PC-9 (cell line): ENCODE measurements at regions not wholly inside any gene's neighbourhood (a gene's known extent, or its start where the extent isn't known, plus 50 kb on each side); places are given as distances from the start of the nearest gene placed in this dataset.

Experiments
- BruUV-seq: library from RNA; stranded (reverse); fragments of 400-500 nt; replicated peaks from 2 replicates; lab custom pipeline; 2021; lab: Mats Ljungman, UMichigan
- CTCF ChIA-PET: fragments of 300-600 bp; sonication (Branson Sonifier 250); formaldehyde crosslinking; loops from one replicate; lab custom pipeline; 2022; ENCODE audit warnings: antibody characterized with exemption; lab: Charles Lee
- POLR2A ChIA-PET: fragments of 300-600 bp; sonication (Branson Sonifier 250); formaldehyde crosslinking; loops from one replicate; lab custom pipeline; 2022; ENCODE audit warnings: antibody characterized with exemption; ENCODE audit not compliant: unreplicated experiment; lab: Charles Lee
- DNase-seq, 2 experiments: peaks; one replicate each; pipeline versions ENCODE4 v3.0.0 to v3.0.0-alpha.2; 2015 to 2022; ENCODE audit warnings: mixed read lengths in 1 of 2
- H2AFZ ChIP-seq: fragments of 200-600 bp; sonication (generic); 2 replicates; pipeline ENCODE4 v1.8.1; 2017; ENCODE audit warnings: antibody characterized with exemption
- H3F3A ChIP-seq: fragments of 200-600 bp; sonication (generic); 2 replicates; pipeline ENCODE4 v1.8.1; 2017; ENCODE audit warnings: antibody characterized with exemption, mild to moderate bottlenecking, low read depth; ENCODE audit not compliant: insufficient read depth
- H3K27ac ChIP-seq: fragments of 200-600 bp; sonication (generic); 2 replicates; pipeline ENCODE4 v1.6.1; 2016; ENCODE audit warnings: mixed run types
- H3K27me3 ChIP-seq: fragments of 200-600 bp; sonication (generic); 2 replicates; pipeline ENCODE4 v1.6.1; 2016; ENCODE audit warnings: low read depth, mixed run types; ENCODE audit not compliant: insufficient read depth
- H3K36me3 ChIP-seq: fragments of 200-600 bp; sonication (generic); 2 replicates; pipeline ENCODE4 v1.6.1; 2016; ENCODE audit warnings: low read depth, mixed run types
- H3K4me1 ChIP-seq: fragments of 200-600 bp; sonication (generic); replicated peaks from 2 replicates; pipeline ENCODE4 v1.6.1; 2016; ENCODE audit warnings: mixed run types; ENCODE audit not compliant: insufficient read depth
- H3K4me2 ChIP-seq: fragments of 200-600 bp; sonication (generic); 2 replicates; pipeline ENCODE4 v1.6.1; 2017; ENCODE audit warnings: mixed run types
- H3K4me3 ChIP-seq: fragments of 200-600 bp; sonication (generic); 2 replicates; pipeline ENCODE4 v1.6.1; 2016; ENCODE audit warnings: mixed run types
- H3K79me2 ChIP-seq: fragments of 200-600 bp; sonication (generic); 2 replicates; pipeline ENCODE4 v1.6.1; 2017; ENCODE audit warnings: low read depth, mixed run types
- H3K9me2 ChIP-seq: fragments of 200-600 bp; sonication (generic); 2 replicates; pipeline ENCODE4 v1.8.1; 2017; ENCODE audit warnings: mild to moderate bottlenecking; ENCODE audit not compliant: insufficient read depth
- H3K9me3 ChIP-seq: fragments of 200-600 bp; sonication (generic); 2 replicates; pipeline ENCODE4 v1.8.1; 2016; ENCODE audit warnings: low read depth; ENCODE audit not compliant: insufficient read depth
- H4K20me1 ChIP-seq: fragments of 200-600 bp; sonication (generic); 2 replicates; pipeline ENCODE4 v1.8.1; 2017; ENCODE audit not compliant: insufficient read depth
- EZH2 ChIP-seq: fragments of 200-600 bp; sonication (generic); IDR thresholded peaks from 2 replicates; pipeline ENCODE4 v1.8.0; 2017; ENCODE audit warnings: antibody characterized with exemption, low read depth
- intact Hi-C: fragments of 100-400 bp; cut with micrococcal nuclease; formaldehyde crosslinking; loops from one replicate; pipeline ENCODE4 v1.10.0; 2022; ENCODE audit not compliant: unreplicated experiment
- TF ChIP-seq, protein P1 (sequence below): fragments of 200-600 bp; sonication (generic); conservative IDR thresholded peaks from 2 replicates; pipeline ENCODE4 v1.6.1; 2017; ENCODE audit warnings: mixed run types, antibody characterized with exemption, mild to moderate bottlenecking, moderate library complexity

DNA sequence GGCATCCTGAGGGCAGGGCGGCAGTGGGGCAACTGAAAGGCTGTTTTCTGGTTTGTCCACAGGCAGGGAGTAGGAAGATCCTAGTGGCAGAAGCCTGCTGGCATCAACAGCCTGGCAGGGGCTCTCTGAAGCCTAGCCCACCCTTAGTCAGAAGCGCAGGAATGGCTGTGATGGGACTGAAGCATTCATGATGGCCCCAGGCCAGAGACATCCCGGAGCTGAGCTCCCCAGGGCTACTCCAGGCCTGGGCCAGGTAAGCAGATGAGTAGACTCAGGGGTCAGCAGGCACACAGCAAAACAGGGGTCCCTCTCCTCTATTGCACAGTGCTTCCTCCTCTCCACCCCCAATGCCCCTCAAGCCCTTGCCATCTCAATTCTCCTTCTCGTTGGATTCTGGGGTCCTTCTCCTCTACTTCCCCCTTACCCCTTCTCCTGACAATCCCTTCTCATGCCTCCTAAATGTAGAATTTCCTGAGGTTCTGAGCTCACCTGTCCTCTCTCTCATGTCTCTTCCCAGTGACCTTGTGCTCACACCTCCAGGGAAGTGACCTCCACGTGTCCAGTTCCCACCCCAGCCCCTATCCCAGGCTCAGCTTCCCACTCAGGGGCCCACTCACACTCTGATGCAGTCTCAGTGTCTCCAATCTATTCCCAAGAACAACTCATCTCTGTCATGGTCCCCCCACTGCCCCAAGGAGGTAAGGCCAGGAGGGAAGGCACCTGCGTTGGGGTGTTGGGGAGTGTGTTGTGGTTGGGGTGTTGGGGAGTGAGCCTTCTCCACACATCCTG is 158.7 kb upstream of the ZNF507 start:
- ChIA-PET POLR2A (no interaction called here), CTCF (no interaction called here)
- Histone ChIP-seq H3K9me3 (no peaks in the 10 kb centered on the region), H3K27me3 (peaks cover 15% of the 10 kb centered on the region), H3K79me2 (no peaks in the 10 kb centered on the region), H3K36me3 (no peaks in the 10 kb centered on the region), H3F3A (no peaks in the 10 kb centered on the region), H3K9me2 (no peaks in the 10 kb centered on the region), H3K4me2 (no peak overlapping the region), H4K20me1 (no peaks in the 10 kb centered on the region), H3K4me1 (no peaks in the 10 kb centered on the region), H3K27ac (no peak overlapping the region), H3K4me3 (no peak overlapping the region), H2AFZ (no peak overlapping the region)
- DNase-seq: no peak
- intact Hi-C loops: no loop called here
- no peak for TF ChIP-seq EZH2
- TF ChIP-seq, protein P1, sequence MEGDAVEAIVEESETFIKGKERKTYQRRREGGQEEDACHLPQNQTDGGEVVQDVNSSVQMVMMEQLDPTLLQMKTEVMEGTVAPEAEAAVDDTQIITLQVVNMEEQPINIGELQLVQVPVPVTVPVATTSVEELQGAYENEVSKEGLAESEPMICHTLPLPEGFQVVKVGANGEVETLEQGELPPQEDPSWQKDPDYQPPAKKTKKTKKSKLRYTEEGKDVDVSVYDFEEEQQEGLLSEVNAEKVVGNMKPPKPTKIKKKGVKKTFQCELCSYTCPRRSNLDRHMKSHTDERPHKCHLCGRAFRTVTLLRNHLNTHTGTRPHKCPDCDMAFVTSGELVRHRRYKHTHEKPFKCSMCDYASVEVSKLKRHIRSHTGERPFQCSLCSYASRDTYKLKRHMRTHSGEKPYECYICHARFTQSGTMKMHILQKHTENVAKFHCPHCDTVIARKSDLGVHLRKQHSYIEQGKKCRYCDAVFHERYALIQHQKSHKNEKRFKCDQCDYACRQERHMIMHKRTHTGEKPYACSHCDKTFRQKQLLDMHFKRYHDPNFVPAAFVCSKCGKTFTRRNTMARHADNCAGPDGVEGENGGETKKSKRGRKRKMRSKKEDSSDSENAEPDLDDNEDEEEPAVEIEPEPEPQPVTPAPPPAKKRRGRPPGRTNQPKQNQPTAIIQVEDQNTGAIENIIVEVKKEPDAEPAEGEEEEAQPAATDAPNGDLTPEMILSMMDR: no peak
- no TSS peak for BruUV-seq

DNA sequence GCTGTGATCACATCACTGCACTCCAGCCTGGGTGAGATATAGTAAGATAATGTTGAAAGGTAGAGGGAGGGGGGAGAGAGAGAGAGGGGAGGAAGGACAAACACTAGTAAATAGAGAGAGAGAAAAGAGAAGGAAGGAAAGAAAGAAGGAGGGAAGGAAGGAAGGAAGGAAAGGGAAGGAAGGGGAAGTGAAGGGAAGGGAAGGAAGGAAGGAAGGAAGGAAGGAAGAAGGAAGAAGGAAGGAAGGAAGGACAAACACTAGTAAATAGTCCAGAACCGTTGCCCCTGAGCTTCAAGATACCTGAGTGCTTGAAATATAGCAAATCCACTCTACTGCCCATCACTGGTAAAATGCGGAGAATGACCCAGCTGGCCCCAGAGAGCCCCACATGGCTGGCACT is 156.5 kb upstream of the ZNF507 start:
- no peaks in the 10 kb centered on the region for H4K20me1 ChIP-seq
- H3K4me2 ChIP-seq: no peak overlapping the region
- CTCF ChIA-PET: no interaction called here
- H3F3A ChIP-seq: no peaks in the 10 kb centered on the region
- POLR2A ChIA-PET: interaction anchor here (0.7 kb wide), 1 partner anchor 13 kb away, joined by 4 read pairs; no protein-coding TSS in a partner anchor
- intact Hi-C loops: no loop called here
- no peak overlapping the region for H3K4me3 ChIP-seq
- H2AFZ ChIP-seq: no peak overlapping the region
- no TSS peak for BruUV-seq
- H3K9me2 ChIP-seq: no peaks in the 10 kb centered on the region
- H3K9me3 ChIP-seq: no peaks in the 10 kb centered on the region
- H3K4me1 ChIP-seq: no peaks in the 10 kb centered on the region
- no peak for DNase-seq
- H3K27me3 ChIP-seq: no peaks in the 10 kb centered on the region
- H3K36me3 ChIP-seq: no peaks in the 10 kb centered on the region
- no peaks in the 10 kb centered on the region for H3K79me2 ChIP-seq
- no peak overlapping the region for H3K27ac ChIP-seq
- TF ChIP-seq EZH2: no peak
- TF ChIP-seq, protein P1: no peak

DNA sequence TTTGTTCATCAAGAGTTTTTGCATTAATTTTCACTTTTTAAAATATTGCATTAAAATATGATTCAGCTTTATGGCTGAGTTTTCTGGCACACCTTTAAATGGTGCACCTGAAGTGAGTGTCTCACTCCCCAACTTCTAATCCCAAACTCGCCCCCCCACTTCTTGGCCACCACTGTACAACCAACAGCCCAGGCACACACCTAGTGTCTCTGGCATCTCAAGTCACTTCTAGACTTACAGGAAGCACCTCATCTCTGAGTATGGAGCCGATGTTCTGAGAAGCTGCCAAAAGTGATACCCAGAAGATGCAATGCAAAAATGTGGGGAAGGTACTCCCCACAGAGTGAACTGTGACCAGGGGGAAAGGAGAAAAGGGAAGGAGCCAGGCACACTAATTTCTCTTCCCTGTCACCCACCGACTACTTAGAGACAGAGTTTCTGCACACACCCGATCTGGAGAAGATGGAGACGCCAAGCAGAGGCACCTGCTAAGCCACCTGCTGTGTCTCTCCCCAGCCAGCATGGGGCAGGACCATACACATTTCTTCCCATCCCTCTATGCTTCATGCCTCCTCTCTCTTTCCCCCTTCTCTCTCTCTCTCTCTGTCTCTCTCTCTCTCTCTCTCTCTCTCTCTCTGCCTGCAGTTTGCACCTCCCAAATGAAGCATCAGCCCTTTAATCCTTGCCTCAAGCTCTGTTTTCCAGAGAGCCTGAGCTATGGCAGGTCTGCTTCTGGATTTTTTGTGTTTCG is 155.3 kb upstream of the ZNF507 start:
- Histone ChIP-seq H3F3A (no peaks in the 10 kb centered on the region), H3K4me1 (no peaks in the 10 kb centered on the region), H3K27ac (no peak overlapping the region), H3K9me3 (no peaks in the 10 kb centered on the region), H3K9me2 (no peaks in the 10 kb centered on the region), H3K79me2 (no peaks in the 10 kb centered on the region), H3K4me2 (no peak overlapping the region), H3K4me3 (no peak overlapping the region), H2AFZ (no peak overlapping the region), H3K36me3 (no peaks in the 10 kb centered on the region), H4K20me1 (no peaks in the 10 kb centered on the region), H3K27me3 (no peaks in the 10 kb centered on the region)
- BruUV-seq: no TSS peak
- no peak for TF ChIP-seq EZH2
- TF ChIP-seq, protein P1: no peak
- ChIA-PET POLR2A (no interaction called here), CTCF (no interaction called here)
- intact Hi-C loops: no loop called here
- DNase-seq: no peak
